Prostate gland (tissue), 2 donors: ENCODE measurements at regions not wholly inside any gene's neighbourhood (a gene's known extent, or its start where the extent isn't known, plus 50 kb on each side); places are given as distances from the start of the nearest gene placed in this dataset.

Experiments used
- DNase-seq: peaks from one replicate; pipeline ENCODE4 v3.0.0-alpha.2; 2019; ENCODE audit warnings: low spot score
- H3K27ac ChIP-seq, 2 donors: fragments of 200-600 bp; sonication (generic); 2 replicates each; pipeline ENCODE4 v1.5.1; 2017 to 2019
- H3K27me3 ChIP-seq: fragments of 200-600 bp; sonication (generic); replicated peaks from 2 replicates; pipeline ENCODE4 v1.5.1; 2019; ENCODE audit not compliant: insufficient read depth
- H3K36me3 ChIP-seq, 2 donors: fragments of 200-600 bp; sonication (generic); 1 replicate in 1 of 2; 2 replicates in 1 of 2; pipeline versions ENCODE4 v1.5.1 to v1.8.1; 2017 to 2019
- H3K4me1 ChIP-seq: fragments of 200-600 bp; sonication (generic); replicated peaks from 2 replicates; pipeline ENCODE4 v1.5.1; 2019
- H3K4me3 ChIP-seq, 2 donors: fragments of 200-600 bp; sonication (generic); 2 replicates each; pipeline ENCODE4 v1.5.1; 2017 to 2019
- H3K9me3 ChIP-seq: fragments of 200-600 bp; sonication (generic); 2 replicates; pipeline ENCODE4 v1.5.1; 2017
- POLR2A ChIP-seq: fragments of 450-650 bp; IDR thresholded peaks from one replicate; pipeline ENCODE4 v1.6.1; 2016; ENCODE audit warnings: antibody characterized with exemption, mild to moderate bottlenecking
- POLR2AphosphoS5 ChIP-seq: sonication (generic); formaldehyde crosslinking; IDR thresholded peaks from one replicate; pipeline ENCODE4 v1.6.1; 2017; ENCODE audit warnings: antibody characterized with exemption
- WGBS: methylation state at CpG from one replicate; pipeline ENCODE4 v1.1.5; 2018; 5-methylcytosine and 5-hydroxymethylcytosine counted together
- intact Hi-C: fragments of 100-400 bp; cut with DNase I; formaldehyde crosslinking; loops from one replicate; pipeline ENCODE4 v1.14.2; 2022
- small RNA-seq, 2 donors: library from RNA; depleted of rRNA; stranded (forward); fragments of <200 nt; gene quantifications; one replicate each; pipeline ENCODE3, GENCODE V24; 2016
- TF ChIP-seq, protein P1 (sequence below), 4 experiments: fragments of 200-600 bp in 2 of 4; fragments of 450-650 bp in 2 of 4; sonication (generic) in 2 of 4; IDR thresholded peaks; 1 replicate in 3 of 4; 2 replicates in 1 of 4; pipeline ENCODE4 v1.5.1; 2016 to 2019; ENCODE audit warnings: antibody characterized with exemption in 4 of 4, mild to moderate bottlenecking in 2 of 4, moderate library complexity in 2 of 4

DNA sequence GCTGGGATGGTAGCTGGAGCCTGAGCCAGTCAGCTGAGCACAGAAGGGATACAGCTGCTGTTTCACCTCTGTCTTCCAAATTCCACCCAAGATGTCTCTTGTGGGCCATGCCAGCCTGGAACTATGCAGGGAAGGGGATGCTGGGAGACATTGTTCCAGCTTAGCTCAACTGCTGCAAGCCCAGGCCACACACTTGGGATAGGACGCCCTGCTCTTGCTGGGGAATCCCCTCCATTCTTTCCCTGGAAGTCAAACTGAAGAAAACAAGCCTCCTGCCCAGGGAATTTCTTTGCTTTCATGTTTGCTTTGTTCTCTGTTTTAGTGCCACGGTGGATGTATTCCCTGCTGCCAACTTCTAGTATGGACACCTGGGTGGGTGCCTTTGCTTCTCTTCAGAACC is 55.2 kb upstream of the CDK13 start:
- Histone ChIP-seq H3K36me3 (no peaks in the 10 kb centered on the region), H3K27ac (no peak overlapping the region), H3K4me3 (no peak overlapping the region), H3K27me3 (no peaks in the 10 kb centered on the region), H3K9me3 (no peaks in the 10 kb centered on the region), H3K4me1 (no peaks in the 10 kb centered on the region)
- TF ChIP-seq POLR2AphosphoS5 (no peak), POLR2A (no peak)
- TF ChIP-seq, protein P1, sequence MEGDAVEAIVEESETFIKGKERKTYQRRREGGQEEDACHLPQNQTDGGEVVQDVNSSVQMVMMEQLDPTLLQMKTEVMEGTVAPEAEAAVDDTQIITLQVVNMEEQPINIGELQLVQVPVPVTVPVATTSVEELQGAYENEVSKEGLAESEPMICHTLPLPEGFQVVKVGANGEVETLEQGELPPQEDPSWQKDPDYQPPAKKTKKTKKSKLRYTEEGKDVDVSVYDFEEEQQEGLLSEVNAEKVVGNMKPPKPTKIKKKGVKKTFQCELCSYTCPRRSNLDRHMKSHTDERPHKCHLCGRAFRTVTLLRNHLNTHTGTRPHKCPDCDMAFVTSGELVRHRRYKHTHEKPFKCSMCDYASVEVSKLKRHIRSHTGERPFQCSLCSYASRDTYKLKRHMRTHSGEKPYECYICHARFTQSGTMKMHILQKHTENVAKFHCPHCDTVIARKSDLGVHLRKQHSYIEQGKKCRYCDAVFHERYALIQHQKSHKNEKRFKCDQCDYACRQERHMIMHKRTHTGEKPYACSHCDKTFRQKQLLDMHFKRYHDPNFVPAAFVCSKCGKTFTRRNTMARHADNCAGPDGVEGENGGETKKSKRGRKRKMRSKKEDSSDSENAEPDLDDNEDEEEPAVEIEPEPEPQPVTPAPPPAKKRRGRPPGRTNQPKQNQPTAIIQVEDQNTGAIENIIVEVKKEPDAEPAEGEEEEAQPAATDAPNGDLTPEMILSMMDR (IDR thresholded peaks at IDR 0.05) = no peak
- WGBS = 19% methylated on average over 2 of the region's 2 CpGs
- DNase-seq = no peak
- intact Hi-C loops = no loop called here

- Histone ChIP-seq H3K9me3 (no peaks in the 10 kb centered on the region), H3K4me1 (no peaks in the 10 kb centered on the region), H3K4me3 (no peak overlapping the region), H3K36me3 (no peaks in the 10 kb centered on the region), H3K27me3 (peaks cover 3% of the 10 kb centered on the region), H3K27ac (no peak overlapping the region)
- no peak for DNase-seq
- TF ChIP-seq, protein P1 (IDR thresholded peaks at IDR 0.05) = no peak
- TF ChIP-seq POLR2AphosphoS5 = no peak
- no peak for TF ChIP-seq POLR2A
- WGBS = 94% methylated on average over 9 of the region's 9 CpGs
- intact Hi-C loops = loop anchor here (2.0 kb wide), 1 partner anchor 154 kb away; no protein-coding TSS in a partner anchor
These were observed 53.2 kb upstream of the CDK13 start for GRCh38 chr7:39896840-39897239.

DNA sequence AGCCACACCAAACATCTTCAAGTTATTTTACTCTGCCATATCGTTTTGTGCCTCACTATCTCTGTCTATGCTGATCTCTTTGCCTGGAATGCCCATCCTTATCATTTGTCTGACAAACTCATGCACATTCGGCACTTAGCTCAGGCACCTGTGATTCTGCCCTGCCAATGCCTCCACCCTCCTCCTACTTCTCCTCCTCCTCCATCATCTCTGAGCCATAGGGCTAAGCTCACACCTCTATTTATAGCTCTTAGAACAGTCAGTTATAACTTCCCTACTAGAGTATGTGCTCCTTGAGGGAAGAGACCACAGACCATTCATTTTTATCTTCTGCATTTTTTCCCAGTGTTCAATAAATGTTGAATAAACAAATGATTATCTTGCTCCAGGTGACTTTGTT is 51.2 kb upstream of the CDK13 start:
- TF ChIP-seq POLR2A (no peak), POLR2AphosphoS5 (no peak)
- TF ChIP-seq, protein P1 (IDR thresholded peaks at IDR 0.05) = no peak
- 39% methylated on average over 2 of the region's 2 CpGs for WGBS
- intact Hi-C loops = no loop called here
- peaks cover 3% of the 10 kb centered on the region for H3K27me3 ChIP-seq
- H3K4me3 ChIP-seq = no peak overlapping the region
- no peaks in the 10 kb centered on the region for H3K9me3 ChIP-seq
- H3K36me3 ChIP-seq = no peaks in the 10 kb centered on the region
- H3K27ac ChIP-seq = no peak overlapping the region
- no peaks in the 10 kb centered on the region for H3K4me1 ChIP-seq
- DNase-seq = no peak

Small RNA genes lying in the stretch of these regions (small RNA-seq; reads per million reads assigned to genes)
- gene RN7SL496P (0 reads per million in 2 donors), gene RNU6-719P (0 reads per million in 2 donors)
